ENCODE measurements at regions not wholly inside any gene's neighbourhood (a gene's known extent, or its start where the extent isn't known, plus 50 kb on each side); places are given as distances from the start of the nearest gene placed in this dataset.

- no peak overlapping the region for H3K4me3 ChIP-seq (ENCODE audit: low read depth, low read length, poor library complexity, severe bottlenecking)
- BruUV-seq (replicated peaks): no TSS peak
- H3K9me3 ChIP-seq (ENCODE audit: low read depth, low read length, poor library complexity, severe bottlenecking): no peaks in the 10 kb centered on the region
- DNase-seq (ENCODE audit: low spot score): no peak
- no peak for TF ChIP-seq EZH2 (IDR thresholded peaks at IDR 0.05; ENCODE audit: borderline replicate concordance, low read depth, low read length, poor library complexity, severe bottlenecking)
- TF ChIP-seq CTCF (conservative IDR thresholded peaks at IDR 0.05; ENCODE audit: low read depth, low read length): no peak
- no peaks in the 10 kb centered on the region for H3K36me3 ChIP-seq (ENCODE audit: insufficient read depth, low read length, poor library complexity, severe bottlenecking)
- no peaks in the 10 kb centered on the region for H3K27me3 ChIP-seq (replicated peaks; ENCODE audit: insufficient read depth, low read depth, low read length, poor library complexity)
- CTCF ChIA-PET: no interaction called here
- intact Hi-C loops (cut with micrococcal nuclease; ENCODE audit: unreplicated experiment): no loop called here
- H3K27ac ChIP-seq (ENCODE audit: low read depth, low read length, poor library complexity, severe bottlenecking): no peak overlapping the region
- POLR2A ChIA-PET (ENCODE audit: low non-redundant PET): no interaction called here
- no peaks in the 10 kb centered on the region for H3K4me1 ChIP-seq (ENCODE audit: insufficient read depth, low read length, poor library complexity, severe bottlenecking)
These were observed 119.8 kb downstream of the TENT4A start for GRCh38 chr5:6832994-6833393.

- TF ChIP-seq EZH2 (IDR thresholded peaks at IDR 0.05; ENCODE audit: borderline replicate concordance, low read depth, low read length, poor library complexity, severe bottlenecking): no peak
- TF ChIP-seq CTCF (conservative IDR thresholded peaks at IDR 0.05; ENCODE audit: low read depth, low read length): no peak
- intact Hi-C loops (cut with micrococcal nuclease; ENCODE audit: unreplicated experiment): no loop called here
- Histone ChIP-seq H3K27me3 (replicated peaks; ENCODE audit: insufficient read depth, low read depth, low read length, poor library complexity) (no peaks in the 10 kb centered on the region), H3K9me3 (ENCODE audit: low read depth, low read length, poor library complexity, severe bottlenecking) (no peaks in the 10 kb centered on the region), H3K27ac (ENCODE audit: low read depth, low read length, poor library complexity, severe bottlenecking) (no peak overlapping the region), H3K4me1 (ENCODE audit: insufficient read depth, low read length, poor library complexity, severe bottlenecking) (no peaks in the 10 kb centered on the region), H3K4me3 (ENCODE audit: low read depth, low read length, poor library complexity, severe bottlenecking) (no peak overlapping the region), H3K36me3 (ENCODE audit: insufficient read depth, low read length, poor library complexity, severe bottlenecking) (no peaks in the 10 kb centered on the region)
- CTCF ChIA-PET: no interaction called here
- no TSS peak for BruUV-seq (replicated peaks)
- POLR2A ChIA-PET (ENCODE audit: low non-redundant PET): no interaction called here
- no peak for DNase-seq (ENCODE audit: low spot score)
These were observed 120.2 kb downstream of the TENT4A start for GRCh38 chr5:6833406-6833805.

GRCh38 chr5:6837095-6837494 lies 123.9 kb downstream of the TENT4A start:
- no peak overlapping the region for H3K4me3 ChIP-seq (ENCODE audit: low read depth, low read length, poor library complexity, severe bottlenecking)
- intact Hi-C loops (cut with micrococcal nuclease; ENCODE audit: unreplicated experiment): loop anchor here (1.0 to 5.0 kb wide), 2 partner anchors 71 to 1345 kb away; no protein-coding TSS in a partner anchor
- no peak for TF ChIP-seq EZH2 (IDR thresholded peaks at IDR 0.05; ENCODE audit: borderline replicate concordance, low read depth, low read length, poor library complexity, severe bottlenecking)
- no peak for TF ChIP-seq CTCF (conservative IDR thresholded peaks at IDR 0.05; ENCODE audit: low read depth, low read length)
- no peaks in the 10 kb centered on the region for H3K36me3 ChIP-seq (ENCODE audit: insufficient read depth, low read length, poor library complexity, severe bottlenecking)
- ChIA-PET CTCF (interaction anchor here (0.5 kb wide), 1 partner anchor 241 kb away, joined by 3 read pairs; no protein-coding TSS in a partner anchor), POLR2A (ENCODE audit: low non-redundant PET) (no interaction called here)
- no peaks in the 10 kb centered on the region for H3K4me1 ChIP-seq (ENCODE audit: insufficient read depth, low read length, poor library complexity, severe bottlenecking)
- DNase-seq (ENCODE audit: low spot score): no peak
- H3K27ac ChIP-seq (ENCODE audit: low read depth, low read length, poor library complexity, severe bottlenecking): no peak overlapping the region
- BruUV-seq (replicated peaks): no TSS peak
- peaks cover 24% of the 10 kb centered on the region for H3K27me3 ChIP-seq (replicated peaks; ENCODE audit: insufficient read depth, low read depth, low read length, poor library complexity)
- H3K9me3 ChIP-seq (ENCODE audit: low read depth, low read length, poor library complexity, severe bottlenecking): no peaks in the 10 kb centered on the region

Measured in A673 (cell line).